Ishikawa (cell line): ENCODE measurements at regions not wholly inside any gene's neighbourhood (a gene's known extent, or its start where the extent isn't known, plus 50 kb on each side); places are given as distances from the start of the nearest gene placed in this dataset.

Source experiments
- CEBPB ChIP-seq: IDR thresholded peaks from 2 replicates; pipeline ENCODE4 v1.6.1; 2012
- CREB1 ChIP-seq: IDR thresholded peaks from 2 replicates; pipeline ENCODE4 v1.6.1; 2012; ENCODE audit warnings: low read depth
- EGR1 ChIP-seq: IDR thresholded peaks from 2 replicates; pipeline ENCODE4 v1.6.1; 2012
- EP300 ChIP-seq: IDR thresholded peaks from 2 replicates; pipeline ENCODE4 v1.6.1; 2012; ENCODE audit warnings: borderline replicate concordance
- FOXM1 ChIP-seq: IDR thresholded peaks from 2 replicates; pipeline ENCODE4 v1.6.1; 2012; ENCODE audit warnings: low read depth, borderline replicate concordance
- MAX ChIP-seq: IDR thresholded peaks from 2 replicates; pipeline ENCODE4 v1.6.1; 2012
- NFIC ChIP-seq: IDR thresholded peaks from 2 replicates; pipeline ENCODE4 v1.6.1; 2012
- RAD21 ChIP-seq: IDR thresholded peaks from 2 replicates; pipeline ENCODE4 v1.6.1; 2012; ENCODE audit warnings: low read depth
- TAF1 ChIP-seq: IDR thresholded peaks from 2 replicates; pipeline ENCODE4 v1.6.1; 2012; ENCODE audit warnings: low read depth, mild to moderate bottlenecking
- TCF12 ChIP-seq: IDR thresholded peaks from 2 replicates; pipeline ENCODE4 v1.6.1; 2012; ENCODE audit warnings: low read depth
- TEAD4 ChIP-seq: IDR thresholded peaks from 2 replicates; pipeline ENCODE4 v1.6.1; 2012
- USF1 ChIP-seq: IDR thresholded peaks from 2 replicates; pipeline ENCODE4 v1.6.1; 2012
- YY1 ChIP-seq: IDR thresholded peaks from 2 replicates; pipeline ENCODE4 v1.6.1; 2012; ENCODE audit warnings: low read depth
- ZBTB7A ChIP-seq: IDR thresholded peaks from 2 replicates; pipeline ENCODE4 v1.6.1; 2012; ENCODE audit warnings: low read depth
- TF ChIP-seq, protein P1 (sequence below): IDR thresholded peaks from 2 replicates; pipeline ENCODE4 v1.6.1; 2012; ENCODE audit warnings: low read depth, mild to moderate bottlenecking

DNA sequence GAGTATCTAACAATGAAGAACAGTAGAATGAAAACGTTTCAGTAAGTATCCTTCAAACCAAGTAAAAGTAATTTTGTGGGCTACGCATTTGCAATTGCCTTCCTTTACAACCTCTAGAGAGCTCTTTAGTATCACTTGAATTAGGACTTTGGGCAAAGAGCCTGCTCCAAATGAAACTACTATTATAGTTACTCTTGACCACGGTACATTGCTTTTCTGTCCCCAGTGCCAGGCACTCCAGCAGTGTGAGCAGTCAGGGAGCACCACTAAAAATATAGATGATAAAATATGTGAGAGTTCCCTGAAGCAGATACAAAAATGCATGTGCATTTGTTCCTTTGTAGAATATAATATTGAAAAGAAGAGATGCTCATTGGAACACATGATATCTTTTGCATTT is 450.1 kb upstream of the MANEA start:
- TF ChIP-seq CREB1 (no peak), TAF1 (no peak), EGR1 (no peak), TEAD4 (no peak), TCF12 (no peak), RAD21 (no peak), FOXM1 (no peak), CEBPB (no peak), EP300 (no peak), MAX (no peak), ZBTB7A (no peak), YY1 (no peak)
- TF ChIP-seq, protein P1, sequence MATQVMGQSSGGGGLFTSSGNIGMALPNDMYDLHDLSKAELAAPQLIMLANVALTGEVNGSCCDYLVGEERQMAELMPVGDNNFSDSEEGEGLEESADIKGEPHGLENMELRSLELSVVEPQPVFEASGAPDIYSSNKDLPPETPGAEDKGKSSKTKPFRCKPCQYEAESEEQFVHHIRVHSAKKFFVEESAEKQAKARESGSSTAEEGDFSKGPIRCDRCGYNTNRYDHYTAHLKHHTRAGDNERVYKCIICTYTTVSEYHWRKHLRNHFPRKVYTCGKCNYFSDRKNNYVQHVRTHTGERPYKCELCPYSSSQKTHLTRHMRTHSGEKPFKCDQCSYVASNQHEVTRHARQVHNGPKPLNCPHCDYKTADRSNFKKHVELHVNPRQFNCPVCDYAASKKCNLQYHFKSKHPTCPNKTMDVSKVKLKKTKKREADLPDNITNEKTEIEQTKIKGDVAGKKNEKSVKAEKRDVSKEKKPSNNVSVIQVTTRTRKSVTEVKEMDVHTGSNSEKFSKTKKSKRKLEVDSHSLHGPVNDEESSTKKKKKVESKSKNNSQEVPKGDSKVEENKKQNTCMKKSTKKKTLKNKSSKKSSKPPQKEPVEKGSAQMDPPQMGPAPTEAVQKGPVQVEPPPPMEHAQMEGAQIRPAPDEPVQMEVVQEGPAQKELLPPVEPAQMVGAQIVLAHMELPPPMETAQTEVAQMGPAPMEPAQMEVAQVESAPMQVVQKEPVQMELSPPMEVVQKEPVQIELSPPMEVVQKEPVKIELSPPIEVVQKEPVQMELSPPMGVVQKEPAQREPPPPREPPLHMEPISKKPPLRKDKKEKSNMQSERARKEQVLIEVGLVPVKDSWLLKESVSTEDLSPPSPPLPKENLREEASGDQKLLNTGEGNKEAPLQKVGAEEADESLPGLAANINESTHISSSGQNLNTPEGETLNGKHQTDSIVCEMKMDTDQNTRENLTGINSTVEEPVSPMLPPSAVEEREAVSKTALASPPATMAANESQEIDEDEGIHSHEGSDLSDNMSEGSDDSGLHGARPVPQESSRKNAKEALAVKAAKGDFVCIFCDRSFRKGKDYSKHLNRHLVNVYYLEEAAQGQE, result no peak

GRCh38 chr6:95128439-95128838 is 448.9 kb upstream of the MANEA start:
- no peak for TF ChIP-seq TCF12
- no peak for TF ChIP-seq ZBTB7A
- no peak for TF ChIP-seq CEBPB

GRCh38 chr6:95128947-95129346 is 448.4 kb upstream of the MANEA start:
- TF ChIP-seq TAF1, result no peak
- no peak for TF ChIP-seq YY1
- no peak for TF ChIP-seq USF1
- TF ChIP-seq CEBPB, result no peak
- no peak for TF ChIP-seq EP300
- TF ChIP-seq EGR1, result no peak

DNA sequence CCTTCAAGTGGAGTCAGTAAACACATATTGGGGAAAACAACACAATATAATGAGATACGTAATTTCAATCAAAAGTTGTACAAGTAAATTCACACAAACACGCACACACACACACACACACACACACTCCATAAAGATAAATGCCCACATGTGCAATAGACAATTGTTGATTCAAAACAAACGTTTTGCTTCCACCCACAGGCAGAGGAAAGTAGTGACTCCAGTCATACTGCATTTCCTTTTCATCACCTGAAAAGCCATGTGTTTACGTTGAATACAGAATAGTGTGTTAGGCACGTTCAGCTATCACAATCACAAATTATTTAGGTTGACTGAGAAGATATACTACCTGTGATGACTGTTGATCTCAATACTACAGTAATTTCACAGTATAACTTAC is 443.8 kb upstream of the MANEA start:
- TF ChIP-seq CEBPB (no peak), RAD21 (peak; percentile 51)

DNA sequence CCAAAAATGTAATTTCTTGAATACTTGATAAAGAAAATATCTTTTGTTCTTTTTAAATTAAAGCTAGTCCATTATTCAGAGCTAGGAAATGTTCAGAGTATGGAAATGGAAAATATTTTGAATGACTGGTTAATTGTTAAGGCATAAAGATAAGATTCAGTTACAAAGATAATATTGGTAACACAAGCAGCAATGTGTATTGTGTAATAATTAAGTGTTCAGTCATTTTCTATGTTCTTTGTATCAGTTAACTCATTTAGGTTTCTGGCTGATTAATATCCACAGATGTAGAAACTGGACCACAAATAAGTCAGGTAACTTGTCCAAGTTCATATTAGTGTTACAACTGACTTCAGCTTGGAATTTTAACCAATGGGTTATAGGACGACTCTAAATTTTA is 442.2 kb upstream of the MANEA start:
- TF ChIP-seq MAX, result no peak
- no peak for TF ChIP-seq CEBPB
- no peak for TF ChIP-seq USF1
- TF ChIP-seq, protein P1, result no peak

GRCh38 chr6:95142101-95142500 is 435.2 kb upstream of the MANEA start:
- TF ChIP-seq EGR1, result no peak
- no peak for TF ChIP-seq TEAD4
- TF ChIP-seq FOXM1, result no peak
- no peak for TF ChIP-seq CREB1
- no peak for TF ChIP-seq EP300

GRCh38 chr6:95142661-95143335 is 434.5 kb upstream of the MANEA start:
- TF ChIP-seq USF1 (no peak), ZBTB7A (no peak), MAX (no peak), RAD21 (no peak), CREB1 (no peak), NFIC (no peak), TEAD4 (no peak), EP300 (no peak), FOXM1 (no peak), CEBPB (no peak)
- TF ChIP-seq, protein P1, result no peak
